HG02885 (cell line): ENCODE measurements at regions not wholly inside any gene's neighbourhood (a gene's known extent, or its start where the extent isn't known, plus 50 kb on each side); places are given as distances from the start of the nearest gene placed in this dataset.
"Not testable (repeated sequence)": the region's sequence is repeated elsewhere in the genome, so short reads cannot be mapped to it uniquely, and the experiment has no call there.

ENCODE experiments used
- ATAC-seq: cut with Tn5 transposase; IDR thresholded peaks from one replicate; pipeline ENCODE4 v1.9.1; 2021; ENCODE audit warnings: mild to moderate bottlenecking; ENCODE audit not compliant: unreplicated experiment, poor library complexity

GRCh38 chr1:67609577-67610341 is 75.2 kb upstream of the GADD45A start:
- ATAC-seq = peak; percentile 53

DNA sequence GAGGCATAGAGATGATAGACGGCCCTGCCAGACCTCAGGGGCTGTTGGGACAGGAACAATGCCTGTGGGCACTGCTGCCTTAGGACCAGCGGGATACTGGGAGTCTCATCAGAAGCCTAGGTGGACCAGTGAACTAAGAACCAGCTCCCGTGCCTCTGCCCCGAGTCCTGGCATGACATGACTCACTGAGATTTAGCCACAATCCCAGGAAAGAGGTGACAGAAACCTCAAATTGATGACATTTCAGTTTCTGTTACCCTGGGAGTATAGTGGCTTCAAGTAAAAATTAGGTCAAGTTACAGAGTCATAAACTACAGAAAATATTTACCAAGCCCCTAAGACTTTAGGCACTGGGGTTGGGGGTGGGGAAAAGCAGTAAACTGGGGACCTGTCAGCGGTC is 74.6 kb upstream of the GADD45A start:
- peak; percentile 15 for ATAC-seq

GRCh38 chr1:67611846-67612245 is 73.2 kb upstream of the GADD45A start:
- no peak for ATAC-seq

GRCh38 chr1:67612788-67613241 is 72.2 kb upstream of the GADD45A start:
- ATAC-seq = no peak

DNA sequence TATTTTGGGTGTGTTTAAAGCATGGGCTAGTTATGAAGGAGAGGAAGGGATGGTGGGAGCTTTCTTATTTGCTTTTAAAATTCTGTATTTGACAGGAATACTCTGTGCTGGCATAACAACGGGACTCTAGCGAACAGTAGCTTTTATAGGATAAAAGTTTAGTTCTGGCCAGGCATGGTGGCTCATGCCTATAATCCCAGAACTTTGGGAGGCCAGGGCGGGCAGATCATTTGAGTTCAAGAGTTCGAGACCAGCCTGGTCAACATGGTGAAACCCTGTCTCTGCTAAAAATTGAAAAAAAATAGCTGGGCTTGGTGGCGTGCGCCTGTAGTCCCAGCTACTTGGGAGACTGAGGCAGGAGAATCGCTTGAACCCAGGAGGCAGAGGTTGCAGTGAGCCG is 71.5 kb upstream of the GADD45A start:
- not testable (repeated sequence) for ATAC-seq

- no peak for ATAC-seq
These were observed 70.5 kb upstream of the GADD45A start for GRCh38 chr1:67614511-67614934.

DNA sequence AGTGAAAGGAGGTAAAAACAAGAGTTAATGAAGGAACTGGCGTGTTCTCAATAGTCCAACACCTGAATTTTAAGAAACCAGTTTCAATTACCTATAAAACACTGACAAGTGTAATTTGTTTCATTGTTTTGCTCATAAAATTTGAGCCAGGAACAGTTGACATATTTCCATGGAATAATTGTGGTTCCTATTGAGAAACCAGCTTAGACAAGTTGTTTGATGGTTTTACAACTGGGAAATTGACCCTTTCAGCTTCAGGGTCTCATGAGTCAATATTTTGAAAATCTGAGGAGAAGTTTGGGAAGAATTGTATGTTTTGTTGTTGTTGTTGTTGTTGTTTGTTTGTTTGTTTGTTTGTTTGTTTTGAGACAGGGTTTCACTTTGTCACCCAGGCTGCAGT is 69.1 kb upstream of the GADD45A start:
- no peak for ATAC-seq

DNA sequence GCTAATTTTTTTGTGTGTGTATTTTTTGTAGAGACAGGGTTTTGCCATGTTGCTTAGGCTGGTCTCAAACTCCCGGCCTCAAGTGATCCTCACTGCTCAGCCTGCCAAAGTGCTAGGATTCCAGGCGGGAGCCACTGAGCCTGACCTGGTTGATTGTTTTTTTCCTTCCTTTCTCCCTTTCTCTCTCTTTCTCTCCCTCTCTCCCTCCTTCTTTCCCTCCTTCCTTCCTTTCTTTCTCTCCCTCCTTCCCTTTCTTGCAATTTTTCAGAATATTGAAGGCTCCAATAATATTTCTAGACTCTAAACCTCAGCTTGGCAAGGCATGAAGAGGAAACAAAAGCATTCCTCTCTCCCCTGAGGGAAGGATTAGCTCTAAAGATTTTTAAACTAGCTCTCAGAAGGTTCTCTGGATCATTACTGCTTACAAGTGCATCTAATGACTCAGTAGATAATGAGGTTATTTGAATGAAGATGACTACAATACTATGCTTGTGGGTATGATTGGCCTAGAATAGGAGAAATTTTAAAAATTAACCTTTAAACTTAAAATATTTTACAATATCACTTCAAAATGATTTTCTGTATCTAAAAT is 68.5 kb upstream of the GADD45A start:
- ATAC-seq = no peak

GRCh38 chr1:67618285-67619018 is 66.5 kb upstream of the GADD45A start:
- ATAC-seq = no peak

DNA sequence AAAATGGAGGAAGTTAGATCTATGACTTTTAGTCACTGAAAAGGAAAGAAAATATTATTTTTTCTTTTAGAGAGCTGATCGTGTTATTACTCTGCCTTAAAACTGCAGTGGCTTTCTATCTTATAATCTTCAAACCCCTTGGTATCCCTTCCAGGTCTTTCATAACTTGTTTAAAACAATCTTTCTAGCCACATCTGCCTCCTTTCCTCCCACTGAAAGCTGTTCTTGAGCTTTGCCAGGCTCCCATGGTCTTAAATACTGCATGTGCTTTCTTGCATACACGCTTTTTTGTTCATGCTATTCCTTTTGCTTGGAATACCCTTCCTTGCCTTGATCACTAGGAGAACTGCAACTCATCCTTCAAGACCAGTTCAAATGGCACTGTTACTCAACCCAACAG is 65.9 kb upstream of the GADD45A start:
- ATAC-seq = no peak

DNA sequence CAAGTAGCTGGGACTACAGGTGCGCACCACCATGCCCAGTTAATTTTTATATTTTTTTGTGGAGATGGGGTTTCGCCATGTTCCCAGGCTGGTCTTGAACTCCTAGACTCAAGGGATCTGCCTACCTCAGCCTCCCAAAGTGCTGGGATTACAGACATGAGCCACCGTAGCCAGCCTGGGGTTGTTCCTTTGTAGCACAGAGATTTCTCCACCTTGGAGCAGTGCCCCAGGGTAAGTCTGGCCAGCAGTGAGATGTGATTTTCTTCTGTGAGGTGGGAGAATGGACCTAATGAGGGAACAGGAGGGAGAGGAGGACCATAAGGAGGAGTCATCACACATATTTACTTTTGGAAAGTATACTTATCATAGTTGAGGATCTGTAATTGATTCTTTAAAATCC is 61.1 kb upstream of the GADD45A start:
- no peak for ATAC-seq

- no peak for ATAC-seq
These were observed 60.3 kb upstream of the GADD45A start for GRCh38 chr1:67624680-67625079.

- ATAC-seq = no peak
These were observed 58.7 kb upstream of the GADD45A start for GRCh38 chr1:67626090-67626860.

- ATAC-seq = no peak
These were observed 58.2 kb upstream of the GADD45A start for GRCh38 chr1:67626861-67627235.

DNA sequence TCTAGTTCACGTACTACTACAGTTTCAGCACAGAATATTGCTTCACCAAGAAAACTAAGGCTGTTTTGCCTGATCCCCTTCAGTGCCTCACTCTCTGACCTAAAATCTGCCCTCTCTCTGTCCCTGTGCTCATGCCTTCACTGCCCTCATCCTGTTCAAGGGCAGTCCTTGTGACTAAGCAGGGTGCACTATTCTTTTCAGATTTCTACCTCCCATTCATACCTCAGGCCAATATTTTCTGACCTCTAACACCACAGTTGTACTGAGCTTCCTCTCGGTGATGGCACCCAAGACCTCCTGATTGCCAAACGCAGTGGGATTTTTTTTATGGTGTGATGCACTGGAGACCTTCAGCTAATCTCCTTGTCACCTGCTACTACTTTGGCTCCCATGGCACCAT is 57.7 kb upstream of the GADD45A start:
- ATAC-seq = no peak

DNA sequence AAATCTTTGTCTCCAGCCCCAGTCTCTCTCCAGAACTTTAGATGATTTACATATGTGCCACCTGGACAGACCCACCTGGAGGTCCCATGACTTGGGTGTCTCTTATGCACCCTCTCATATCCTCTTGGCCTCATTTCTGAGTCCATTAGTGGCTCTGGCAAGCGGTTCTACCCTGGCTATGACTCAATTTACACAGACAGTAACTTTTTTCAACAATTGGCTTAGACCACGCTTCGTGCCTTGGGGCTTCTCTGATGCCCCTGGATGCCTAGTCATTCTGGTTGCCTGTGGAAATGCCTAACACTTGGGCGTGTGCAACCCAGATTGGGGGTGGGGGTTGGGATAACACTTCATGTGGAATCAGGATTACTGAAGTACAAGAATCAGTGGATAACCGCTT is 57.1 kb upstream of the GADD45A start:
- no peak for ATAC-seq

- no peak for ATAC-seq
These were observed 55.5 kb upstream of the GADD45A start for GRCh38 chr1:67629370-67630075.

DNA sequence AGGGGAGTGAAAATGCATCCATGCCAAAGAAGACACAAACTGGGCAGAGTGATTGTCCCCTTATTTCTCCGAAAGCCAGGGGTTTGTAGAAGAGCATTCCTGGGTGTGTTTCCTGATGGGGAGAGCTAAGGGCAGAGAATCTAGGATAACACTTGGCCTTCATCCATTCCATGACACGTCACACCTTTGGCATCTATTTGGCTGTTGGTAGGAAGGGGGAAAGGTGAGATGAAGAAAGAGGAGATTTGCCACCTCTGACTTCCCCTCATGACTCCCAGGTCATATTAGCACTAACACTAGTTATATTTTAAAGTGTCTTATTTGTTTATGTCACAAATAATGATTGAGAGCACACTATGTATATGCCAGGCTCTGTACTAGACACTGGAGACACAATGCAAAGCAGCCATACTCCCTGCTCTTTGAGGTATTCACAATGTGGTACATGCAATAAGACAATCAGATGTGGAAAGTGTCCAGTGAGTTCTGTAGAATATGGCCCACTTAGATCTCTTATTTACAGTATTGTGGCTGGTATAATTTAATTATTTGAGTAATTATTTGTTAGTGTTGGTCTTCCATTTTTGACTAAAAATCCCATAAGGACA is 54.5 kb upstream of the GADD45A start:
- ATAC-seq = no peak

DNA sequence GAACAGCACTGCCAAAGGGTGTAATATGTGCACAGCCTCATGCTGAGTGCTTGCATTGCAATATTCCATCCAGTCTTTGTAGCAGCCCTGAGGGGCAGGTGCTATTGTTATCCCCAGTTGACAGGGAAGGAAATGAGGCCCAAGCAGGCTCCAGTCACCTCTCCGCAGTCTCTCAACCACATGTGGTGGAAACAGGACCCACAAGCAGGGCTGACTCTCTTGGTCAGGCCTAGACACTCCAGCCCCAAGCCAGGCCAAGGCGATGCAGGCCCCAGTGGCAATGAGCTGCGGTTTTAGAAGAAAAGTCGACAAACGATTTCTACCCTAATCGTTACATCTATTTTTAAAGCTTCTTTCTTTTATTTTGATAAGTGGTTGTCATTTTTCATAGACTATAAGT is 52.6 kb upstream of the GADD45A start:
- ATAC-seq = no peak
